Mesodermal cell (in vitro differentiated cells): ENCODE measurements at regions not wholly inside any gene's neighbourhood (a gene's known extent, or its start where the extent isn't known, plus 50 kb on each side); places are given as distances from the start of the nearest gene placed in this dataset.
A peak's percentile ranks its signal among the peaks of the same experiment; 100 is the strongest.
"Not testable (repeated sequence)": the region's sequence is repeated elsewhere in the genome, so short reads cannot be mapped to it uniquely, and the experiment has no call there.

Experiments
- H3K27ac ChIP-seq: 2 replicates; pipeline ENCODE4 v1.7.0; 2013; ENCODE audit warnings: mild to moderate bottlenecking, low read depth, low read length, moderate library complexity; ENCODE audit not compliant: severe bottlenecking
- H3K36me3 ChIP-seq: 2 replicates; pipeline ENCODE4 v1.7.1; 2013; ENCODE audit warnings: mild to moderate bottlenecking, low read length, moderate library complexity; ENCODE audit not compliant: control insufficient read depth, insufficient read depth
- H3K4me1 ChIP-seq: one replicate; pipeline ENCODE4 v1.7.1; 2013; ENCODE audit warnings: mild to moderate bottlenecking, low read length; ENCODE audit not compliant: insufficient read depth, control insufficient read depth, poor library complexity, severe bottlenecking
- H3K4me3 ChIP-seq: 2 replicates; pipeline ENCODE4 v1.7.0; 2013; ENCODE audit warnings: low read length, control low read depth, mild to moderate bottlenecking; ENCODE audit not compliant: insufficient read depth, poor library complexity, severe bottlenecking; ENCODE audit errors: extremely low read depth
- H3K9me3 ChIP-seq: 2 replicates; pipeline ENCODE4 v1.7.1; 2013; ENCODE audit warnings: mild to moderate bottlenecking, low read length, moderate library complexity; ENCODE audit not compliant: control insufficient read depth
- WGBS, 2 experiments: methylation state at CpG; one replicate each; pipeline ENCODE4 v1.1.5; 2013; ENCODE audit warnings: missing lambda C conversion rate in 2 of 2; ENCODE audit not compliant: insufficient coverage in 2 of 2; 5-methylcytosine and 5-hydroxymethylcytosine counted together

- H3K36me3 ChIP-seq, H3K4me3 ChIP-seq, H3K27ac ChIP-seq, H3K9me3 ChIP-seq: not testable (repeated sequence)
- H3K4me1 ChIP-seq = peaks cover 22% of the 10 kb centered on the region
- 89 to 96% methylated on average over 1 to 6 of the region's 6 CpGs for WGBS, 2 experiments
Measured at GRCh38 chr16:88235691-88236090, 147.1 kb upstream of the ZNF469 start.

- not testable (repeated sequence) for H3K27ac ChIP-seq
- 100% methylated on average over 2 of the region's 9 CpGs; no CpG with 5 or more reads in 1 of the 2 experiments for WGBS, 2 experiments
Measured at GRCh38 chr16:88236229-88236628, 146.5 kb upstream of the ZNF469 start.

GRCh38 chr16:88237314-88237713 lies 145.4 kb upstream of the ZNF469 start:
- not testable (repeated sequence) for H3K4me3 ChIP-seq, H3K27ac ChIP-seq, H3K9me3 ChIP-seq, H3K36me3 ChIP-seq
- H3K4me1 ChIP-seq = peaks cover 27% of the 10 kb centered on the region
- 89 to 97% methylated on average over 4 to 6 of the region's 9 CpGs for WGBS, 2 experiments

More at GRCh38 chr16:88236229-88236628, 146.5 kb upstream of the ZNF469 start:
- not testable (repeated sequence) for H3K4me3 ChIP-seq, H3K9me3 ChIP-seq, H3K36me3 ChIP-seq
- peaks cover 22% of the 10 kb centered on the region for H3K4me1 ChIP-seq

- H3K4me3 ChIP-seq, H3K36me3 ChIP-seq: not testable (repeated sequence)
- H3K27ac ChIP-seq = peak overlapping the region; percentile 59
Measured at GRCh38 chr16:88237761-88238415, 144.9 kb upstream of the ZNF469 start.

GRCh38 chr16:88238732-88239274 lies 144.0 kb upstream of the ZNF469 start:
- 63% methylated on average over 1 of the region's 8 CpGs; no CpG with 5 or more reads in 1 of the 2 experiments for WGBS, 2 experiments
- peak overlapping the region; percentile 59 for H3K27ac ChIP-seq

More at GRCh38 chr16:88237761-88238415, 144.9 kb upstream of the ZNF469 start:
- 79 to 100% methylated on average over 1 to 3 of the region's 10 CpGs for WGBS, 2 experiments
- H3K9me3 ChIP-seq = not testable (repeated sequence)
- H3K4me1 ChIP-seq = peaks cover 28% of the 10 kb centered on the region

GRCh38 chr16:88240118-88240517 lies 142.6 kb upstream of the ZNF469 start:
- 33 to 63% methylated on average over 1 to 3 of the region's 8 CpGs for WGBS, 2 experiments
- not testable (repeated sequence) for H3K9me3 ChIP-seq, H3K4me3 ChIP-seq, H3K27ac ChIP-seq, H3K36me3 ChIP-seq
- H3K4me1 ChIP-seq = peaks cover 25% of the 10 kb centered on the region

More at GRCh38 chr16:88238732-88239274, 144.0 kb upstream of the ZNF469 start:
- H3K9me3 ChIP-seq, H3K4me3 ChIP-seq, H3K36me3 ChIP-seq: not testable (repeated sequence)
- peaks cover 32% of the 10 kb centered on the region for H3K4me1 ChIP-seq

- 67 to 80% methylated on average over 8 to 9 of the region's 11 CpGs for WGBS, 2 experiments
- not testable (repeated sequence) for H3K27ac ChIP-seq, H3K9me3 ChIP-seq, H3K4me3 ChIP-seq, H3K36me3 ChIP-seq
- peaks cover 21% of the 10 kb centered on the region for H3K4me1 ChIP-seq
Measured at GRCh38 chr16:88240776-88241175, 142.0 kb upstream of the ZNF469 start.

- not testable (repeated sequence) for H3K36me3 ChIP-seq, H3K9me3 ChIP-seq, H3K4me3 ChIP-seq, H3K27ac ChIP-seq
- H3K4me1 ChIP-seq = peaks cover 23% of the 10 kb centered on the region
- 86 to 88% methylated on average over 9 to 11 of the region's 19 CpGs for WGBS, 2 experiments
Measured at GRCh38 chr16:88241404-88242311, 141.1 kb upstream of the ZNF469 start.

- peaks cover 23% of the 10 kb centered on the region for H3K4me1 ChIP-seq
- not testable (repeated sequence) for H3K4me3 ChIP-seq, H3K9me3 ChIP-seq, H3K36me3 ChIP-seq
- H3K27ac ChIP-seq = peak overlapping the region; percentile 64
- WGBS, 2 experiments = 93 to 95% methylated on average over 13 to 14 of the region's 18 CpGs
Measured at GRCh38 chr16:88242312-88243295, 140.2 kb upstream of the ZNF469 start.

- H3K4me3 ChIP-seq, H3K36me3 ChIP-seq, H3K27ac ChIP-seq, H3K9me3 ChIP-seq: not testable (repeated sequence)
- peaks cover 19% of the 10 kb centered on the region for H3K4me1 ChIP-seq
- WGBS, 2 experiments = 100% methylated on average over 3 of the region's 3 CpGs
Measured at GRCh38 chr16:88243921-88244320, 138.8 kb upstream of the ZNF469 start.
